Stimulated activated CD4-positive, alpha-beta T cell treated with anti-CD3 and anti-CD28 coated beads, Interleukin-12 subunit alpha, Interleukin-12 subunit beta, amount 100 ng/mL, for 48 hours (primary cell): ENCODE measurements at regions not wholly inside any gene's neighbourhood (a gene's known extent, or its start where the extent isn't known, plus 50 kb on each side); places are given as distances from the start of the nearest gene placed in this dataset.

Experiments
- DNase-seq, 3 donors: peaks; one replicate each; pipeline ENCODE4 v3.0.0-alpha.2; 2020; ENCODE audit warnings: low read depth in 2 of 3, low spot score in 1 of 3

- no peak for DNase-seq
These were observed 838.2 kb downstream of the MAFB start for GRCh38 chr20:39850821-39851330.

GRCh38 chr20:39850246-39850645, 838.8 kb downstream of the MAFB start:
- no peak for DNase-seq

- DNase-seq = no peak
These were observed 839.4 kb downstream of the MAFB start for GRCh38 chr20:39849664-39850063.

- no peak for DNase-seq
These were observed 839.9 kb downstream of the MAFB start for GRCh38 chr20:39849171-39849570.

- no peak for DNase-seq
These were observed 849.5 kb downstream of the MAFB start for GRCh38 chr20:39839399-39840119.

- no peak for DNase-seq
These were observed 851.5 kb downstream of the MAFB start for GRCh38 chr20:39837561-39837960.

- DNase-seq = no peak
These were observed 853.8 kb downstream of the MAFB start for GRCh38 chr20:39835130-39835842.

- DNase-seq = no peak
These were observed 858.1 kb downstream of the MAFB start for GRCh38 chr20:39830903-39831302.

- DNase-seq = no peak
These were observed 859.4 kb downstream of the MAFB start for GRCh38 chr20:39829661-39830060.

- DNase-seq = no peak
These were observed 859.8 kb downstream of the MAFB start for GRCh38 chr20:39829256-39829655.

- no peak for DNase-seq
These were observed 863.1 kb downstream of the MAFB start for GRCh38 chr20:39825950-39826349.

GRCh38 chr20:39825524-39825923, 863.4 kb downstream of the DHX35 start:
- DNase-seq = no peak

- DNase-seq = no peak
These were observed 861.1 kb downstream of the DHX35 start for GRCh38 chr20:39823224-39823623.

GRCh38 chr20:39822667-39823066, 860.5 kb downstream of the DHX35 start:
- no peak for DNase-seq

- DNase-seq = no peak
These were observed 851.2 kb downstream of the DHX35 start for GRCh38 chr20:39813190-39813829.

GRCh38 chr20:39812116-39812515, 850.0 kb downstream of the DHX35 start:
- no peak for DNase-seq

GRCh38 chr20:39810309-39810708, 848.2 kb downstream of the DHX35 start:
- DNase-seq = no peak

- no peak for DNase-seq
These were observed 846.5 kb downstream of the DHX35 start for GRCh38 chr20:39808613-39809012.

GRCh38 chr20:39800548-39800947, 838.4 kb downstream of the DHX35 start:
- no peak for DNase-seq

GRCh38 chr20:39800111-39800510, 838.0 kb downstream of the DHX35 start:
- no peak for DNase-seq

- DNase-seq = no peak
These were observed 837.3 kb downstream of the DHX35 start for GRCh38 chr20:39799366-39799965.
